ENCODE measurements at regions not wholly inside any gene's neighbourhood (a gene's known extent, or its start where the extent isn't known, plus 50 kb on each side); places are given as distances from the start of the nearest gene placed in this dataset.

GRCh38 chr17:79530361-79531105, 80.3 kb downstream of the RBFOX3 start:
- Histone ChIP-seq H3K27me3 (no peaks in the 10 kb centered on the region), H3K4me1 (no peaks in the 10 kb centered on the region), H3K4me3 (no peak overlapping the region), H3K27ac (no peak overlapping the region), H3K36me3 (no peaks in the 10 kb centered on the region), H3K9me3 (no peaks in the 10 kb centered on the region)
- no peak for ATAC-seq
- DNase-seq, result peak in 1 of 3 donors; percentile 31
- intact Hi-C loops (cut with DNase I), result no loop called here
- WGBS (ENCODE audit: insufficient coverage, low coverage, low lambda C conversion rate, missing lambda C conversion rate), result 60% methylated on average over 2 of the region's 32 CpGs
- TF ChIP-seq POLR2A (IDR thresholded peaks at IDR 0.05) (no peak), CTCF (IDR thresholded peaks at IDR 0.05) (no peak)

- no peaks in the 10 kb centered on the region for H3K36me3 ChIP-seq
- H3K9me3 ChIP-seq, result no peaks in the 10 kb centered on the region
- H3K4me1 ChIP-seq, result no peaks in the 10 kb centered on the region
- no peaks in the 10 kb centered on the region for H3K27me3 ChIP-seq
- intact Hi-C loops (cut with DNase I), result no loop called here
- 48% methylated on average over 8 of the region's 11 CpGs for WGBS (ENCODE audit: insufficient coverage, low coverage, low lambda C conversion rate, missing lambda C conversion rate)
- no peak overlapping the region for H3K4me3 ChIP-seq
- ATAC-seq (no peak), DNase-seq (peak in 1 of 3 donors; percentile 46)
- TF ChIP-seq POLR2A (IDR thresholded peaks at IDR 0.05) (no peak), CTCF (IDR thresholded peaks at IDR 0.05) (no peak)
- no peak overlapping the region for H3K27ac ChIP-seq
These were observed 81.2 kb downstream of the RBFOX3 start for GRCh38 chr17:79529661-79530081.

- no peaks in the 10 kb centered on the region for H3K27me3 ChIP-seq
- H3K27ac ChIP-seq, result no peak overlapping the region
- ATAC-seq (no peak), DNase-seq (no peak)
- intact Hi-C loops (cut with DNase I), result no loop called here
- no peak overlapping the region for H3K4me3 ChIP-seq
- H3K9me3 ChIP-seq, result no peaks in the 10 kb centered on the region
- TF ChIP-seq CTCF (IDR thresholded peaks at IDR 0.05) (no peak), POLR2A (IDR thresholded peaks at IDR 0.05) (no peak)
- no peaks in the 10 kb centered on the region for H3K4me1 ChIP-seq
- WGBS (ENCODE audit: insufficient coverage, low coverage, low lambda C conversion rate, missing lambda C conversion rate), result 54% methylated on average over 8 of the region's 11 CpGs
- no peaks in the 10 kb centered on the region for H3K36me3 ChIP-seq
These were observed 82.2 kb downstream of the RBFOX3 start for GRCh38 chr17:79528592-79529125.

- no peaks in the 10 kb centered on the region for H3K4me1 ChIP-seq
- no peak overlapping the region for H3K27ac ChIP-seq
- ATAC-seq (no peak), DNase-seq (no peak)
- no peaks in the 10 kb centered on the region for H3K27me3 ChIP-seq
- WGBS (ENCODE audit: insufficient coverage, low coverage, low lambda C conversion rate, missing lambda C conversion rate), result 48% methylated on average over 9 of the region's 9 CpGs
- no peaks in the 10 kb centered on the region for H3K9me3 ChIP-seq
- no peaks in the 10 kb centered on the region for H3K36me3 ChIP-seq
- no peak overlapping the region for H3K4me3 ChIP-seq
- TF ChIP-seq CTCF (IDR thresholded peaks at IDR 0.05) (no peak), POLR2A (IDR thresholded peaks at IDR 0.05) (no peak)
- intact Hi-C loops (cut with DNase I), result no loop called here
These were observed 83.5 kb downstream of the RBFOX3 start for GRCh38 chr17:79527306-79527705.
